ENCODE measurements at regions not wholly inside any gene's neighbourhood (a gene's known extent, or its start where the extent isn't known, plus 50 kb on each side); places are given as distances from the start of the nearest gene placed in this dataset.

GRCh38 chr9:135204177-135204576 is 116.7 kb downstream of the OLFM1 start:
- Histone ChIP-seq H3K4me3 (no peak overlapping the region), H3K36me3 (no peaks in the 10 kb centered on the region), H3K9me3 (peaks cover 0 to 12% of the 10 kb centered on the region in 2 donors), H3K4me1 (no peaks in the 10 kb centered on the region), H3K27ac (no peak overlapping the region), H3K27me3 (peaks cover 0 to 21% of the 10 kb centered on the region in 2 donors)
- no peak for TF ChIP-seq POLR2A (IDR thresholded peaks at IDR 0.05)
- TF ChIP-seq CTCF (IDR thresholded peaks at IDR 0.05) = no peak
- no peak for TF ChIP-seq POLR2AphosphoS5 (IDR thresholded peaks at IDR 0.05)
- no peak for DNase-seq (ENCODE audit: low spot score in 2 of 2)
- intact Hi-C loops (cut with DNase I; ENCODE audit: low total_unique reads) = no loop called here

- Histone ChIP-seq H3K9me3 (peaks cover 9 to 12% of the 10 kb centered on the region in 2 donors), H3K27me3 (peaks cover 0 to 13% of the 10 kb centered on the region in 2 donors), H3K36me3 (no peaks in the 10 kb centered on the region), H3K4me3 (no peak overlapping the region), H3K4me1 (no peaks in the 10 kb centered on the region), H3K27ac (no peak overlapping the region)
- no peak for DNase-seq (ENCODE audit: low spot score in 2 of 2)
- intact Hi-C loops (cut with DNase I; ENCODE audit: low total_unique reads) = no loop called here
- TF ChIP-seq POLR2A (IDR thresholded peaks at IDR 0.05) = no peak
- TF ChIP-seq CTCF (IDR thresholded peaks at IDR 0.05) = no peak
- no peak for TF ChIP-seq POLR2AphosphoS5 (IDR thresholded peaks at IDR 0.05)
Measured at GRCh38 chr9:135209136-135209535, 121.7 kb downstream of the OLFM1 start.

DNA sequence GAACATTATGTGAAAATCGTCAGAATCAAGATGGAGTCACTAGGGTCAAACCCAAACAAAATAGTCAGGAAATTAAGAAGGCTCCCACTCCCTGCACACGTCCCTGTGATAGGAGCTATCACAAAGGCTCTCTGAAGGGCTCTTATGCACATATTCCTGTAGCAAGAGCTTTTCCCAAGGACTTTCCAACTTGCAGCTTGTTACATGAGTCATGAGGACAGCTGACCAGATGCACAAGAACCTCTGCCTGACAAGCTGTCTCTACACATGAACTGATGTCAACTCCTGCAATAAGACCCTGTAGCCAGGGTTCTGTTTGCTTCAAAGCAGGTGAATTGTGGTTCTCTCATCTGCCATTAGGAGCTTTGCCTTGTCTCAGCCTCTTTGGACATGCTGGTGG is 122.4 kb downstream of the OLFM1 start:
- intact Hi-C loops (cut with DNase I; ENCODE audit: low total_unique reads) = no loop called here
- TF ChIP-seq POLR2AphosphoS5 (IDR thresholded peaks at IDR 0.05) = no peak
- TF ChIP-seq CTCF (IDR thresholded peaks at IDR 0.05) = no peak
- TF ChIP-seq POLR2A (IDR thresholded peaks at IDR 0.05) = no peak
- H3K4me3 ChIP-seq = no peak overlapping the region
- no peak for DNase-seq (ENCODE audit: low spot score in 2 of 2)
- H3K4me1 ChIP-seq = no peaks in the 10 kb centered on the region
- H3K36me3 ChIP-seq = no peaks in the 10 kb centered on the region
- peaks cover 9 to 12% of the 10 kb centered on the region in 2 donors for H3K9me3 ChIP-seq
- no peak overlapping the region for H3K27ac ChIP-seq
- H3K27me3 ChIP-seq = peaks cover 0 to 20% of the 10 kb centered on the region in 2 donors

- Histone ChIP-seq H3K27me3 (peaks cover 0 to 20% of the 10 kb centered on the region in 2 donors), H3K9me3 (peaks cover 9 to 12% of the 10 kb centered on the region in 2 donors), H3K36me3 (no peaks in the 10 kb centered on the region), H3K4me1 (no peaks in the 10 kb centered on the region), H3K4me3 (no peak overlapping the region), H3K27ac (no peak overlapping the region)
- intact Hi-C loops (cut with DNase I; ENCODE audit: low total_unique reads) = no loop called here
- DNase-seq (ENCODE audit: low spot score in 2 of 2) = no peak
- TF ChIP-seq POLR2A (IDR thresholded peaks at IDR 0.05) (no peak), POLR2AphosphoS5 (IDR thresholded peaks at IDR 0.05) (no peak)
Measured at GRCh38 chr9:135210676-135211523, 123.4 kb downstream of the OLFM1 start.

- TF ChIP-seq CTCF (IDR thresholded peaks at IDR 0.05) (no peak), POLR2AphosphoS5 (IDR thresholded peaks at IDR 0.05) (no peak)
- Histone ChIP-seq H3K36me3 (no peaks in the 10 kb centered on the region), H3K27me3 (peaks cover 0 to 20% of the 10 kb centered on the region in 2 donors), H3K4me1 (no peaks in the 10 kb centered on the region), H3K4me3 (no peak overlapping the region), H3K27ac (no peak overlapping the region), H3K9me3 (peaks cover 9 to 12% of the 10 kb centered on the region in 2 donors)
- intact Hi-C loops (cut with DNase I; ENCODE audit: low total_unique reads) = no loop called here
- no peak for DNase-seq (ENCODE audit: low spot score in 2 of 2)
Measured at GRCh38 chr9:135211524-135211890, 124.0 kb downstream of the OLFM1 start.

All from breast epithelium (tissue), 4 donors.